K562 (cell line): ENCODE measurements at regions not wholly inside any gene's neighbourhood (a gene's known extent, or its start where the extent isn't known, plus 50 kb on each side); places are given as distances from the start of the nearest gene placed in this dataset.

Experiments
- ATAC-seq: fragments of 200-7000 bp; cut with Tn5 transposase; 3 replicates; pipeline ENCODE4 v1.9.1; 2020; ENCODE audit warnings: moderate library complexity
- BruUV-seq: library from RNA; stranded (reverse); fragments of 400-500 nt; replicated peaks from 2 replicates; lab custom pipeline; 2021; lab: Mats Ljungman, UMichigan
- CTCF ChIA-PET: fragments of 300-600 bp; formaldehyde crosslinking; extraction: SDS; loops from one replicate; lab custom pipeline; 2021; ENCODE audit warnings: low intra/inter-chr PET ratio; lab: Yijun Ruan, JAX
- POLR2A ChIA-PET: fragments of 300-600, 350-650 bp; sonication (Branson Sonifier 250); formaldehyde crosslinking; extraction: SDS; loops from one replicate; lab custom pipeline; 2021; ENCODE audit warnings: antibody characterized with exemption, inconsistent platforms; lab: Yijun Ruan, JAX
- DNase-seq, 4 experiments: peaks; one replicate each; pipeline versions ENCODE4 v3.0.0 to v3.0.0-alpha.2; 2011 to 2018; ENCODE audit warnings: low spot score in 3 of 4, mixed read lengths in 3 of 4; ENCODE audit errors: extremely low read depth in 1 of 4
- FAIRE-seq: peaks from 2 replicates; lab custom pipeline; 2011; peaks lifted over from hg19 to GRCh38; lab: Jason Lieb, UNC
- H2AFZ ChIP-seq: 2 replicates; pipeline ENCODE4 v1.6.0; 2011; ENCODE audit warnings: low read depth, low read length, control low read depth, inconsistent platforms
- H3K27ac ChIP-seq: fragments of 200-600 bp; 3 replicates; pipeline ENCODE4 v1.8.0; 2011; ENCODE audit warnings: low read depth, mild to moderate bottlenecking, control low read depth, inconsistent platforms, low read length, moderate library complexity, mixed read lengths; ENCODE audit errors: extremely low read depth
- H3K27me3 ChIP-seq, 2 experiments: fragments of 300-600 bp in 1 of 2; 2 replicates in 1 of 2; 3 replicates in 1 of 2; pipeline versions ENCODE4 v1.6.0 to v1.8.0; 2011; ENCODE audit warnings: inconsistent platforms in 2 of 2, low read length in 2 of 2, mild to moderate bottlenecking in 1 of 2, mixed read lengths in 1 of 2, moderate library complexity in 1 of 2; ENCODE audit not compliant: control insufficient read depth in 2 of 2, insufficient read depth in 2 of 2
- H3K36me3 ChIP-seq: fragments of 300-600 bp; 3 replicates; pipeline ENCODE4 v1.8.0; 2011; ENCODE audit warnings: mild to moderate bottlenecking, low read length, inconsistent platforms; ENCODE audit not compliant: control insufficient read depth, insufficient read depth
- H3K4me1 ChIP-seq, 2 experiments: fragments of 200-600 bp in 1 of 2; replicated peaks in 1 of 2; 2 replicates in 1 of 2; 3 replicates in 1 of 2; pipeline versions ENCODE4 v1.5.1 to v1.8.0; 2011; ENCODE audit warnings: inconsistent platforms in 2 of 2, low read length in 2 of 2, mild to moderate bottlenecking in 1 of 2, mixed read lengths in 1 of 2, moderate library complexity in 1 of 2; ENCODE audit not compliant: control insufficient read depth in 2 of 2, insufficient read depth in 2 of 2
- H3K4me2 ChIP-seq: 2 replicates; pipeline ENCODE4 v1.6.1; 2011; ENCODE audit warnings: low read length, control low read depth, inconsistent platforms, mixed read lengths; ENCODE audit not compliant: insufficient read depth
- H3K4me3 ChIP-seq: fragments of 200-600 bp; sonication (generic), shearing (Covaris generic); 2 replicates; pipeline ENCODE4 v1.5.1; 2016; ENCODE audit warnings: control low read depth, inconsistent platforms
- H3K79me2 ChIP-seq: fragments of 200-600 bp; 3 replicates; pipeline ENCODE4 v1.8.0; 2011; ENCODE audit warnings: low read length, inconsistent platforms; ENCODE audit not compliant: control insufficient read depth, insufficient read depth
- H3K9ac ChIP-seq, 2 experiments: 2 replicates each; pipeline versions ENCODE4 v1.6.0 to v1.6.1; 2011; ENCODE audit warnings: low read depth in 2 of 2, low read length in 2 of 2, control low read depth in 1 of 2, inconsistent platforms in 1 of 2, mild to moderate bottlenecking in 1 of 2, mixed read lengths in 1 of 2; ENCODE audit not compliant: insufficient read depth in 1 of 2
- H3K9me1 ChIP-seq: one replicate; pipeline ENCODE4 v1.6.0; 2011; ENCODE audit warnings: inconsistent platforms, mild to moderate bottlenecking, low read length, moderate library complexity; ENCODE audit not compliant: control insufficient read depth, insufficient read depth
- H3K9me3 ChIP-seq: replicated peaks from 2 replicates; pipeline ENCODE4 v1.5.1; 2011; ENCODE audit warnings: low read depth, low read length, inconsistent platforms; ENCODE audit not compliant: control insufficient read depth, insufficient read depth
- H4K20me1 ChIP-seq: replicated peaks from 2 replicates; pipeline ENCODE4 v1.6.1; 2011; ENCODE audit warnings: low read length, inconsistent platforms, mixed read lengths; ENCODE audit not compliant: control insufficient read depth, insufficient read depth
- ETV5 ChIP-seq: sonication (generic); formaldehyde crosslinking; IDR thresholded peaks from 2 replicates; pipeline ENCODE4 v1.4.0; 2020; ENCODE audit warnings: low read depth, mild to moderate bottlenecking, missing genetic modification reagents
- POLR2H ChIP-seq: IDR thresholded peaks from 2 replicates; pipeline ENCODE4 v1.6.1; 2016; ENCODE audit warnings: missing genetic modification characterization, low read depth, mild to moderate bottlenecking, control low read depth, missing compliant biosample characterization, moderate library complexity
- PTBP1 ChIP-seq: fragments of 200-400 bp; formaldehyde crosslinking; IDR thresholded peaks from 2 replicates; pipeline ENCODE4 v1.6.1; 2017; ENCODE audit warnings: low read depth, low read length
- USF2 ChIP-seq: sonication (generic); formaldehyde crosslinking; IDR thresholded peaks from 2 replicates; pipeline ENCODE4 v1.5.0; 2020; ENCODE audit warnings: missing genetic modification reagents
- ZNF165 ChIP-seq: fragments of 250-450 bp; sonication (Bioruptor Pico); IDR thresholded peaks from 2 replicates; pipeline ENCODE4 v1.4.0; 2020; ENCODE audit warnings: borderline replicate concordance
- ZNF668 ChIP-seq: fragments of 250-450 bp; sonication (Bioruptor Pico); IDR thresholded peaks from 2 replicates; pipeline ENCODE4 v1.8.0; 2022; ENCODE audit warnings: mild to moderate bottlenecking, inconsistent platforms
- WGBS: fragments of 100-300 bp; shearing (Covaris generic); methylation state at CpG from one replicate; pipeline ENCODE4 v1.1.6; 2016; ENCODE audit warnings: low coverage, mixed read lengths; ENCODE audit not compliant: insufficient coverage; ENCODE audit errors: missing lambda C conversion rate; 5-methylcytosine and 5-hydroxymethylcytosine counted together
- in situ Hi-C: fragments of 300-500 bp; cut with MboI; formaldehyde crosslinking; loops from 4 replicates; pipeline ENCODE4 v1.15.0; 2018; ENCODE audit warnings: inconsistent platforms, mixed read lengths
- intact Hi-C: fragments of 100-400 bp; cut with micrococcal nuclease; formaldehyde crosslinking; loops from 2 replicates; pipeline ENCODE4 v1.14.2; 2022

GRCh38 chr10:131775433-131775832, 125.4 kb upstream of the PPP2R2D start:
- no peaks in the 10 kb centered on the region for H3K36me3 ChIP-seq
- CTCF ChIA-PET: no interaction called here
- H3K27ac ChIP-seq: no peak overlapping the region
- no peak for DNase-seq
- H3K4me1 ChIP-seq: no peaks in the 10 kb centered on the region
- no peak overlapping the region for H3K9ac ChIP-seq
- POLR2A ChIA-PET: no interaction called here
- no peaks in the 10 kb centered on the region for H3K9me3 ChIP-seq
- intact Hi-C loops (no loop called here), in situ Hi-C loops (no loop called here)
- peaks cover 0 to 26% of the 10 kb centered on the region in 2 experiments; a peak in 3 of 5 replicates for H3K27me3 ChIP-seq
- no peak for ATAC-seq
- H2AFZ ChIP-seq: no peak overlapping the region
- WGBS: 0% methylated on average over 15 of the region's 16 CpGs
- no peaks in the 10 kb centered on the region for H4K20me1 ChIP-seq
- no peak overlapping the region for H3K4me3 ChIP-seq
- no peaks in the 10 kb centered on the region for H3K79me2 ChIP-seq
- no TSS peak for BruUV-seq
- TF ChIP-seq POLR2H (no peak), ZNF165 (CRISPR knock-in tag) (no peak), ZNF668 (no peak)
- TF ChIP-seq, all 486 proteins: peak for 0
- H3K4me2 ChIP-seq: no peak overlapping the region
- no peaks in the 10 kb centered on the region for H3K9me1 ChIP-seq
- no peak for FAIRE-seq

GRCh38 chr10:131775833-131776232, 125.0 kb upstream of the PPP2R2D start:
- ChIA-PET POLR2A (no interaction called here), CTCF (no interaction called here)
- Histone ChIP-seq H4K20me1 (no peaks in the 10 kb centered on the region), H3K79me2 (no peaks in the 10 kb centered on the region), H3K27me3 (peaks cover 0 to 26% of the 10 kb centered on the region in 2 experiments; a peak in 3 of 5 replicates), H3K9me1 (no peaks in the 10 kb centered on the region), H3K4me3 (no peak overlapping the region), H3K36me3 (no peaks in the 10 kb centered on the region), H3K4me1 (no peaks in the 10 kb centered on the region), H3K4me2 (no peak overlapping the region), H3K27ac (no peak overlapping the region), H3K9me3 (no peaks in the 10 kb centered on the region), H2AFZ (no peak overlapping the region), H3K9ac (no peak overlapping the region)
- ATAC-seq: no peak
- no TSS peak for BruUV-seq
- WGBS: 3% methylated on average over 8 of the region's 11 CpGs
- DNase-seq: peak in 1 of 4 experiments; percentile 10
- TF ChIP-seq USF2 (no peak), PTBP1 (no peak), ETV5 (CRISPR knock-in tag) (no peak)
- in situ Hi-C loops: no loop called here
- intact Hi-C loops: no loop called here
- no peak for FAIRE-seq
